GM12878 (cell line): ENCODE measurements at regions not wholly inside any gene's neighbourhood (a gene's known extent, or its start where the extent isn't known, plus 50 kb on each side); places are given as distances from the start of the nearest gene placed in this dataset.

Experiments used
- ATAC-seq: fragments of 200-7000 bp; cut with Tn5 transposase; 3 replicates; pipeline ENCODE4 v1.9.1; 2020; ENCODE audit warnings: mild to moderate bottlenecking, moderate library complexity
- BruUV-seq: library from RNA; stranded (reverse); fragments of 400-500 nt; replicated peaks from 2 replicates; lab custom pipeline; 2021; lab: Mats Ljungman, UMichigan
- CTCF ChIA-PET: fragments of 300-600 bp; sonication (Branson Sonifier 250); formaldehyde crosslinking; extraction: SDS; loops from one replicate; lab custom pipeline; 2021; ENCODE audit warnings: inconsistent platforms; lab: Yijun Ruan, JAX
- POLR2A ChIA-PET: fragments of 350-600 bp; formaldehyde crosslinking; extraction: SDS; loops from one replicate; lab custom pipeline; 2021; ENCODE audit warnings: inconsistent platforms; lab: Charles Lee
- RAD21 ChIA-PET: fragments of 300-600 bp; sonication (Branson Sonifier 250); formaldehyde crosslinking; loops from one replicate; lab custom pipeline; 2023; ENCODE audit warnings: antibody characterized with exemption; ENCODE audit not compliant: unreplicated experiment; lab: Charles Lee
- SMC1A ChIA-PET: fragments of 300-600 bp; sonication (Branson Sonifier 250); formaldehyde crosslinking; loops from one replicate; lab custom pipeline; 2023; ENCODE audit not compliant: unreplicated experiment, uncharacterized antibody; lab: Charles Lee
- DNase-seq: peaks from one replicate; pipeline ENCODE4 v3.0.0-alpha.2; 2011; ENCODE audit warnings: low read depth, low spot score
- FAIRE-seq: peaks from 3 replicates; lab custom pipeline; 2011; peaks lifted over from hg19 to GRCh38; lab: Jason Lieb, UNC
- H2AFZ ChIP-seq: 2 replicates; pipeline ENCODE4 v1.6.0; 2011; ENCODE audit warnings: low read depth, low read length, control low read depth; ENCODE audit not compliant: control insufficient read depth
- H3K27ac ChIP-seq: 2 replicates; pipeline ENCODE4 v1.5.1; 2011; ENCODE audit warnings: control low read depth; ENCODE audit not compliant: control insufficient read depth, insufficient read depth
- H3K27me3 ChIP-seq, 2 experiments: replicated peaks in 1 of 2; 2 replicates each; pipeline versions ENCODE4 v1.6.0 to v1.6.1; 2011; ENCODE audit warnings: low read length in 1 of 2; ENCODE audit not compliant: control insufficient read depth in 2 of 2, insufficient read depth in 2 of 2
- H3K36me3 ChIP-seq, 2 experiments: 2 replicates each; pipeline ENCODE4 v1.5.1; 2011; ENCODE audit warnings: low read length in 1 of 2; ENCODE audit not compliant: control insufficient read depth in 2 of 2, insufficient read depth in 2 of 2
- H3K4me1 ChIP-seq: 2 replicates; pipeline ENCODE4 v1.6.1; 2011; ENCODE audit warnings: mild to moderate bottlenecking, low read length, moderate library complexity, mixed read lengths; ENCODE audit not compliant: control insufficient read depth, insufficient read depth
- H3K4me2 ChIP-seq: 2 replicates; pipeline ENCODE4 v1.6.0; 2011; ENCODE audit warnings: control low read depth; ENCODE audit not compliant: control insufficient read depth, insufficient read depth
- H3K4me3 ChIP-seq: fragments of 200-600 bp; sonication (generic); 2 replicates; pipeline ENCODE4 v1.5.1; 2016
- H3K79me2 ChIP-seq: 2 replicates; pipeline ENCODE4 v1.6.0; 2011; ENCODE audit warnings: low read length; ENCODE audit not compliant: control insufficient read depth, insufficient read depth
- H3K9ac ChIP-seq: 2 replicates; pipeline ENCODE4 v1.8.0; 2011; ENCODE audit warnings: low read length, control low read depth, mixed read lengths; ENCODE audit not compliant: control insufficient read depth, insufficient read depth
- H3K9me3 ChIP-seq: replicated peaks from 3 replicates; pipeline ENCODE4 v1.5.1; 2011; ENCODE audit warnings: mild to moderate bottlenecking, low read length; ENCODE audit not compliant: control insufficient read depth, insufficient read depth
- H4K20me1 ChIP-seq: 2 replicates; pipeline ENCODE4 v1.6.0; 2011; ENCODE audit not compliant: control insufficient read depth, insufficient read depth
- ATF3 ChIP-seq: IDR thresholded peaks from 2 replicates; pipeline ENCODE4 v1.6.1; 2011; ENCODE audit warnings: low read depth, mild to moderate bottlenecking, low read length, moderate library complexity, borderline replicate concordance; ENCODE audit errors: extremely low read depth
- CREB1 ChIP-seq: IDR thresholded peaks from 2 replicates; pipeline ENCODE4 v1.6.1; 2012; ENCODE audit warnings: low read depth, mild to moderate bottlenecking, inconsistent platforms
- FOS ChIP-seq: IDR thresholded peaks from 3 replicates; pipeline ENCODE4 v1.6.1; 2011; ENCODE audit warnings: borderline replicate concordance; ENCODE audit not compliant: insufficient read length; ENCODE audit errors: extremely low read depth
- HCFC1 ChIP-seq: fragments of 150-350 bp; IDR thresholded peaks from 2 replicates; pipeline ENCODE4 v1.6.1; 2014; ENCODE audit warnings: low read length
- NFIC ChIP-seq: IDR thresholded peaks from 2 replicates; pipeline ENCODE4 v1.6.1; 2012; ENCODE audit warnings: low read depth, mild to moderate bottlenecking, inconsistent platforms, low read length, moderate library complexity
- NFXL1 ChIP-seq: fragments of 450-650 bp; IDR thresholded peaks from 2 replicates; pipeline ENCODE4 v1.6.1; 2017; ENCODE audit warnings: antibody characterized with exemption, mild to moderate bottlenecking, borderline replicate concordance
- NFYB ChIP-seq: IDR thresholded peaks from 2 replicates; pipeline ENCODE4 v1.6.1; 2011; ENCODE audit warnings: low read depth, mild to moderate bottlenecking, low read length, improper control_type of control experiment, moderate library complexity; ENCODE audit not compliant: insufficient read depth
- NR2C1 ChIP-seq: fragments of 450-650 bp; IDR thresholded peaks from 2 replicates; pipeline ENCODE4 v1.6.1; 2017; ENCODE audit warnings: antibody characterized with exemption, mild to moderate bottlenecking, moderate library complexity
- PAX8 ChIP-seq: fragments of 450-650 bp; IDR thresholded peaks from 2 replicates; pipeline ENCODE4 v1.6.1; 2017; ENCODE audit warnings: mild to moderate bottlenecking, moderate library complexity
- RB1 ChIP-seq: fragments of 450-650 bp; formaldehyde crosslinking; IDR thresholded peaks from 2 replicates; pipeline ENCODE4 v1.6.1; 2017; ENCODE audit warnings: mild to moderate bottlenecking, borderline replicate concordance
- RFX5 ChIP-seq: IDR thresholded peaks from 2 replicates; pipeline ENCODE4 v1.6.1; 2011; ENCODE audit warnings: low read depth, low read length, improper control_type of control experiment
- SUZ12 ChIP-seq: fragments of 200-600 bp; sonication (generic); IDR thresholded peaks from one replicate; pipeline ENCODE4 v1.6.1; 2018; ENCODE audit warnings: antibody characterized with exemption, mild to moderate bottlenecking; ENCODE audit not compliant: unreplicated experiment
- TCF7 ChIP-seq: IDR thresholded peaks from 2 replicates; pipeline ENCODE4 v1.6.1; 2014; ENCODE audit warnings: antibody characterized with exemption, borderline replicate concordance
- WGBS: methylation state at CpG from one replicate; pipeline ENCODE4 v1.1.6; 2016; ENCODE audit warnings: low lambda C conversion rate; ENCODE audit not compliant: insufficient replicate concordance, insufficient coverage; ENCODE audit errors: missing lambda C conversion rate; 5-methylcytosine and 5-hydroxymethylcytosine counted together
- in situ Hi-C: fragments of 300-500 bp; cut with MboI; formaldehyde crosslinking; loops from 9 replicates; pipeline ENCODE4 v1.14.3; 2018; ENCODE audit warnings: mixed read lengths
- intact Hi-C: fragments of 100-400 bp; cut with micrococcal nuclease; formaldehyde crosslinking; loops from one replicate; pipeline ENCODE4 v1.14.2; 2022; ENCODE audit not compliant: unreplicated experiment

DNA sequence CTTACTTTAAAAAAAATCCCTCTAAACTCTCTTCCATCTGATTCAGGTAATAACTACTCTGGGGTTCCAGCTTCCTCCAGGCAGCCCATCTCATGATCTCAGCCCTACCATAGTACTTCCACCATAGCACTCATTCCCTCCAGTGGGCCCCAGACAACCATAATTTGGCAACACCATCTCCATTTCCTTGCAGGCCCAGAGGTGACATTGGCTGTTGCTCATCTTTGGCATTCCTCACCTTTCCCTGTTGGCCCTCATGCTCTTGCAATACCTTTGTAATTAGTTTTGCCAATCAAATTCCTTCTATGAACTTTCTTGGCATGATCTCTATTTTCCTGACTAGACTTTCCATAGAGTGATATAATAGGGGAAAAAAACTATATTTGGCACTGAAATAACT lies 60.1 kb downstream of the TAF11L14 start (continued):
- no peak for TF ChIP-seq FOS

- CTCF ChIA-PET = no interaction called here
- no peak for FAIRE-seq
- no peak overlapping the region for H3K4me2 ChIP-seq
Observed at GRCh38 chr5:17694914-17695313, 60.7 kb downstream of the TAF11L14 start.

More at GRCh38 chr5:17694914-17695313, 60.7 kb downstream of the TAF11L14 start:
- Histone ChIP-seq H3K4me1 (no peaks in the 10 kb centered on the region), H3K4me3 (no peak overlapping the region), H2AFZ (no peak overlapping the region), H3K27ac (no peak overlapping the region)
- BruUV-seq = no TSS peak
- 0% methylated on average over 2 of the region's 2 CpGs for WGBS
- no peak for DNase-seq
- POLR2A ChIA-PET = no interaction called here
- TF ChIP-seq SUZ12 = no peak
- TF ChIP-seq PAX8 = no peak
- no peak for TF ChIP-seq CREB1
- TF ChIP-seq HCFC1 = no peak
- TF ChIP-seq NR2C1 = no peak
- TF ChIP-seq RB1 = no peak
- no peak for TF ChIP-seq RFX5
- TF ChIP-seq NFIC = no peak
- no peak for TF ChIP-seq TCF7
- no peak for TF ChIP-seq NFYB
- TF ChIP-seq NFXL1 = no peak
- TF ChIP-seq ATF3 = no peak
- TF ChIP-seq, all 136 proteins: peak for 0
- ChIA-PET SMC1A (interaction anchor here (1.1 kb wide), 1 partner anchor 11 kb away, joined by 3 read pairs; no protein-coding TSS in a partner anchor), RAD21 (no interaction called here)
- Histone ChIP-seq H4K20me1 (no peaks in the 10 kb centered on the region), H3K9me3 (no peaks in the 10 kb centered on the region), H3K79me2 (no peaks in the 10 kb centered on the region), H3K9ac (no peak overlapping the region), H3K27me3 (no peaks in the 10 kb centered on the region), H3K36me3 (no peaks in the 10 kb centered on the region)
- in situ Hi-C loops = no loop called here
- ATAC-seq = no peak
- intact Hi-C loops = no loop called here
